ENCODE measurements at regions not wholly inside any gene's neighbourhood (a gene's known extent, or its start where the extent isn't known, plus 50 kb on each side); places are given as distances from the start of the nearest gene placed in this dataset.

- TF ChIP-seq POLR2AphosphoS5 (IDR thresholded peaks at IDR 0.05) (no peak), POLR2A (IDR thresholded peaks at IDR 0.05) (no peak)
- TF ChIP-seq, protein P1, sequence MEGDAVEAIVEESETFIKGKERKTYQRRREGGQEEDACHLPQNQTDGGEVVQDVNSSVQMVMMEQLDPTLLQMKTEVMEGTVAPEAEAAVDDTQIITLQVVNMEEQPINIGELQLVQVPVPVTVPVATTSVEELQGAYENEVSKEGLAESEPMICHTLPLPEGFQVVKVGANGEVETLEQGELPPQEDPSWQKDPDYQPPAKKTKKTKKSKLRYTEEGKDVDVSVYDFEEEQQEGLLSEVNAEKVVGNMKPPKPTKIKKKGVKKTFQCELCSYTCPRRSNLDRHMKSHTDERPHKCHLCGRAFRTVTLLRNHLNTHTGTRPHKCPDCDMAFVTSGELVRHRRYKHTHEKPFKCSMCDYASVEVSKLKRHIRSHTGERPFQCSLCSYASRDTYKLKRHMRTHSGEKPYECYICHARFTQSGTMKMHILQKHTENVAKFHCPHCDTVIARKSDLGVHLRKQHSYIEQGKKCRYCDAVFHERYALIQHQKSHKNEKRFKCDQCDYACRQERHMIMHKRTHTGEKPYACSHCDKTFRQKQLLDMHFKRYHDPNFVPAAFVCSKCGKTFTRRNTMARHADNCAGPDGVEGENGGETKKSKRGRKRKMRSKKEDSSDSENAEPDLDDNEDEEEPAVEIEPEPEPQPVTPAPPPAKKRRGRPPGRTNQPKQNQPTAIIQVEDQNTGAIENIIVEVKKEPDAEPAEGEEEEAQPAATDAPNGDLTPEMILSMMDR (IDR thresholded peaks at IDR 0.05) = no peak
Observed at GRCh38 chr18:43825768-43826167, 548.5 kb upstream of the SYT4 start.

Data from gastroesophageal sphincter (tissue), 3 donors.